ENCODE measurements at regions not wholly inside any gene's neighbourhood (a gene's known extent, or its start where the extent isn't known, plus 50 kb on each side); places are given as distances from the start of the nearest gene placed in this dataset.

- Mint-ChIP-seq H3K27ac (peak overlapping the region; percentile 12), H3K4me3 (ENCODE audit: low read depth) (no peak overlapping the region), H3K27me3 (no peaks in the 10 kb centered on the region), H3K36me3 (ENCODE audit: insufficient read depth) (no peaks in the 10 kb centered on the region), H3K9me3 (ENCODE audit: low read depth) (peaks cover 5% of the 10 kb centered on the region), H3K4me1 (ENCODE audit: low read depth) (peaks cover 5% of the 10 kb centered on the region)
- TF ChIP-seq CTCF (IDR thresholded peaks at IDR 0.05; ENCODE audit: unreplicated experiment): no peak
- DNase-seq (ENCODE audit: low spot score, unreplicated experiment): no peak
Measured at GRCh38 chr15:61319892-61320291, 90.8 kb upstream of the RORA start.

GRCh38 chr15:61318802-61319525, 89.9 kb upstream of the RORA start:
- peak overlapping the region; percentile 9 for H3K27ac Mint-ChIP-seq
- H3K4me1 Mint-ChIP-seq (ENCODE audit: low read depth): peaks cover 5% of the 10 kb centered on the region
- DNase-seq (ENCODE audit: low spot score, unreplicated experiment): no peak
- no peak for TF ChIP-seq CTCF (IDR thresholded peaks at IDR 0.05; ENCODE audit: unreplicated experiment)
- H3K36me3 Mint-ChIP-seq (ENCODE audit: insufficient read depth): no peaks in the 10 kb centered on the region
- H3K4me3 Mint-ChIP-seq (ENCODE audit: low read depth): no peak overlapping the region
- H3K27me3 Mint-ChIP-seq: no peaks in the 10 kb centered on the region
- H3K9me3 Mint-ChIP-seq (ENCODE audit: low read depth): peaks cover 5% of the 10 kb centered on the region

- no peaks in the 10 kb centered on the region for H3K27me3 Mint-ChIP-seq
- no peak for TF ChIP-seq CTCF (IDR thresholded peaks at IDR 0.05; ENCODE audit: unreplicated experiment)
- H3K9me3 Mint-ChIP-seq (ENCODE audit: low read depth): peaks cover 5% of the 10 kb centered on the region
- peaks cover 5% of the 10 kb centered on the region for H3K4me1 Mint-ChIP-seq (ENCODE audit: low read depth)
- no peaks in the 10 kb centered on the region for H3K36me3 Mint-ChIP-seq (ENCODE audit: insufficient read depth)
- H3K4me3 Mint-ChIP-seq (ENCODE audit: low read depth): no peak overlapping the region
- no peak for DNase-seq (ENCODE audit: low spot score, unreplicated experiment)
- H3K27ac Mint-ChIP-seq: peak overlapping the region; percentile 9
Measured at GRCh38 chr15:61318301-61318700, 89.2 kb upstream of the RORA start.

GRCh38 chr15:61315471-61315870, 86.4 kb upstream of the RORA start:
- no peak for TF ChIP-seq CTCF (IDR thresholded peaks at IDR 0.05; ENCODE audit: unreplicated experiment)
- H3K27ac Mint-ChIP-seq: no peak overlapping the region
- peaks cover 5% of the 10 kb centered on the region for H3K9me3 Mint-ChIP-seq (ENCODE audit: low read depth)
- peaks cover 5% of the 10 kb centered on the region for H3K4me1 Mint-ChIP-seq (ENCODE audit: low read depth)
- no peaks in the 10 kb centered on the region for H3K36me3 Mint-ChIP-seq (ENCODE audit: insufficient read depth)
- no peak for DNase-seq (ENCODE audit: low spot score, unreplicated experiment)
- H3K27me3 Mint-ChIP-seq: peaks cover 3% of the 10 kb centered on the region
- H3K4me3 Mint-ChIP-seq (ENCODE audit: low read depth): no peak overlapping the region

- Mint-ChIP-seq H3K27ac (no peak overlapping the region), H3K4me1 (ENCODE audit: low read depth) (peaks cover 5% of the 10 kb centered on the region), H3K4me3 (ENCODE audit: low read depth) (no peak overlapping the region), H3K36me3 (ENCODE audit: insufficient read depth) (no peaks in the 10 kb centered on the region), H3K9me3 (ENCODE audit: low read depth) (no peaks in the 10 kb centered on the region), H3K27me3 (peaks cover 3% of the 10 kb centered on the region)
- no peak for DNase-seq (ENCODE audit: low spot score, unreplicated experiment)
- TF ChIP-seq CTCF (IDR thresholded peaks at IDR 0.05; ENCODE audit: unreplicated experiment): no peak
Measured at GRCh38 chr15:61314427-61314826, 85.3 kb upstream of the RORA start.
